Ovary (tissue), 3 donors: ENCODE measurements at regions not wholly inside any gene's neighbourhood (a gene's known extent, or its start where the extent isn't known, plus 50 kb on each side); places are given as distances from the start of the nearest gene placed in this dataset.

ENCODE experiments used
- EP300 ChIP-seq: sonication (generic); formaldehyde crosslinking; IDR thresholded peaks from one replicate; pipeline ENCODE4 v1.6.1; 2017; ENCODE audit warnings: antibody characterized with exemption
- TF ChIP-seq, protein P1 (sequence below), 3 donors: fragments of 450-650 bp in 2 of 3; fragments of 200-600 bp in 1 of 3; IDR thresholded peaks; one replicate each; pipeline versions ENCODE4 v1.5.1 to v1.8.0; 2016 to 2022; ENCODE audit warnings: antibody characterized with exemption in 3 of 3, mild to moderate bottlenecking in 1 of 3
- donor health status: DM: no; HTN: no; CAD: no.

DNA sequence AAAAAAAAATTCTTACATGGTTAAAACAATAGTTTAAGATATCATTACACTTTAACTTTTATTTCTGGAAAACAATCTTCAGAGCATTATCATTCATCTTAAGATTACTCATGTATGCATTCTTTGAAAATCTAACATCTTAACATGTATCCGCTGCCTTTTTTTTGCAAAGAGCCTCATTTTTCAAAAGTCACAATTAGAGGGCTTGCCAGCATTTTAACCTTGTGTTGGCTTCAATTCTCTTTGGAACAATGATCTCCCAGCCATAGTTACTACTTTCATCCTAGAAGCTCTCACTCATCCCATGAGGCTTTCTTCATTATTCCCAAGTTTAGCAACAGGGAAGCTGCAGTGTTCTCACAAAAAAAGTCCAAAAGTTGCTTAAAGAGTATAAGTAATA, 330.8 kb downstream of the BCKDHB start:
- TF ChIP-seq EP300, result no peak
- TF ChIP-seq, protein P1, sequence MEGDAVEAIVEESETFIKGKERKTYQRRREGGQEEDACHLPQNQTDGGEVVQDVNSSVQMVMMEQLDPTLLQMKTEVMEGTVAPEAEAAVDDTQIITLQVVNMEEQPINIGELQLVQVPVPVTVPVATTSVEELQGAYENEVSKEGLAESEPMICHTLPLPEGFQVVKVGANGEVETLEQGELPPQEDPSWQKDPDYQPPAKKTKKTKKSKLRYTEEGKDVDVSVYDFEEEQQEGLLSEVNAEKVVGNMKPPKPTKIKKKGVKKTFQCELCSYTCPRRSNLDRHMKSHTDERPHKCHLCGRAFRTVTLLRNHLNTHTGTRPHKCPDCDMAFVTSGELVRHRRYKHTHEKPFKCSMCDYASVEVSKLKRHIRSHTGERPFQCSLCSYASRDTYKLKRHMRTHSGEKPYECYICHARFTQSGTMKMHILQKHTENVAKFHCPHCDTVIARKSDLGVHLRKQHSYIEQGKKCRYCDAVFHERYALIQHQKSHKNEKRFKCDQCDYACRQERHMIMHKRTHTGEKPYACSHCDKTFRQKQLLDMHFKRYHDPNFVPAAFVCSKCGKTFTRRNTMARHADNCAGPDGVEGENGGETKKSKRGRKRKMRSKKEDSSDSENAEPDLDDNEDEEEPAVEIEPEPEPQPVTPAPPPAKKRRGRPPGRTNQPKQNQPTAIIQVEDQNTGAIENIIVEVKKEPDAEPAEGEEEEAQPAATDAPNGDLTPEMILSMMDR (IDR thresholded peaks at IDR 0.05), result no peak
